ENCODE measurements at regions not wholly inside any gene's neighbourhood (a gene's known extent, or its start where the extent isn't known, plus 50 kb on each side); places are given as distances from the start of the nearest gene placed in this dataset.

DNA sequence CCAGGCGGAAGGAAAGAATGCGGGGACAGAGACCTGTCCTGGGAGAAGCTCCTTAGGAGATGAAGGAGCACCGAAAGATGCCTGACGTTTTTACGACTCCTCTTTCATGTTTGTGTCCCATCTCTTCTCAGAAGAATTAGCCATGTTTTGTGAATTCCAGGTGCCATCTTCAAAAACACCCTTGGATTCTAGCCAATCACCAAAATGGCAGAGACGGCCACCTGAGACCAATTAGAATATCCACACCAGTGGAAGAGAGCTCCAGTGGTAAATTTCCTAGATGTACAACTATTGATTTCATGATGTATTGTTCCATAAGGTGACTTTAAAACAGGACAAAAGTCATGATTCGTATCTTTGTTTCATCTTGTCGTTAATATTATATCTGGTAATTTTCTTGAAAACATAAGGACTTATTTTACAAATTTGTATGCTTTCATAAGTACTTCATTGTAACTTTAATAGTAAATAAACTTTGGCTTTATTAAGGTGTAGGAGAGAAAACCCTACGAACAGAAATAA is 62.3 kb upstream of the NUDT4 start:
- DNase-seq, result no peak

GRCh38 chr12:93315907-93316622 is 61.7 kb upstream of the NUDT4 start:
- no peak for DNase-seq

- DNase-seq, result no peak
Measured at GRCh38 chr12:93316623-93316971, 61.1 kb upstream of the NUDT4 start.

- no peak for DNase-seq
Measured at GRCh38 chr12:93317227-93317626, 60.5 kb upstream of the NUDT4 start.

DNA sequence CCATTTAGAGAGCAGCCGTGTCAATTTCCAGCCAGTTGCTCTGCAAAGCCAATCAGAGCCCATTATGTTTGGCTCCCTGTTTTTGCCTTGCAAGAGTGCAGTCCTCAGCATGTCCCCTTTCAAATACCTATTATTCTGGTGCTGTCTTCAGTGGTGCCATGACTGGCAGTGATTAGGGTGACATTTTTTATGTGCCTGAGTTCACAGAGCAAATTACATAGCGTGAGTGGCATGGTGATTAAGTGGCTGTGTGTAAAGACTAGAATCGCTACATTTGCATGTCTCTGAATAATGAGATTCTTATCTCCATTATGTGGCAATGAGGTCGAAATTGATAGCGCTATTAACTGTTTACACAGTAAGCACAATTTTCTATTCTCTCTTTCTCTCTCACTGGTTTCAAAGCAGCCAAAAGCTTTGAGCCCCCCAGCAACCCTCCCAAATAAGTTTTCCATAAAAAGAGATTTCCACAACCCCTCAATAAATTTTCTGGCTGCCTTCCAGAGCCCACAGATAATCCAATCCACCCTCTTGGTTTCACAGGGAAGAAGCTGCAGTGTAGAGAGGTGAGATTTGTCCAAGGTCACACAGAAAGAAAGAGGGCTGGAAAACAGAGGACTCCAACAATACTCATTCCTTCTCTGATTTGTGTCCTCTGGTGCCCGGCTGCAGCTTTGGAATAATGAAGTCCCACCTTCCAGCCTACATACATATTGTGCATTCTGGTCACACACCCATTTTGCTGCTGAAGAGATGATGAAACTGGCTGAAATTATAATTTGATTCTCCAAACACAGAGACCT is 58.8 kb upstream of the NUDT4 start:
- peak; percentile 16 for DNase-seq

- no peak for DNase-seq
Measured at GRCh38 chr12:93319523-93320050, 58.1 kb upstream of the NUDT4 start.

- DNase-seq, result no peak
Measured at GRCh38 chr12:93322784-93323183, 54.9 kb upstream of the NUDT4 start.

- no peak for DNase-seq
Measured at GRCh38 chr12:93323625-93324329, 53.9 kb upstream of the NUDT4 start.

DNA sequence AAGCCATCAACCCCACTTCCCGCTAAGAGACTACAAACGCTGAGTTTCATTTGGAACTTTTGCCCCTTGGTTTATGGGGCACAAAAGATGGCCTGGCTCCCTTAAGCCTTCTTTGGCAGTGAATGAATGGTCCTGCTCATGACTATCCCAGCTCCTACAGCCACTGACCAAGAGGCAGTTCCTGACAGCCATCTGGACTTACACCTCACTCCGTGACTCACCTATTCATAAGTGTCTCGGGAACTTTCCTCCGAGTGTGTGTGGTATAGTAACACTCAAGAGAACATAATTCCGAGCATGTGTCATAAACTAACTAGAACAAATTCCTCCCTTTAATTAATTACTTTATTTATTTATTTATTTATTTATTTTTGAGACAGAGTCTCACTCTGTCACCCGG is 51.9 kb upstream of the NUDT4 start:
- no peak for DNase-seq

Data from NCI-H2171 treated with DMSO at 0.1 percent for 48 hours (cell line).